ENCODE measurements at regions not wholly inside any gene's neighbourhood (a gene's known extent, or its start where the extent isn't known, plus 50 kb on each side); places are given as distances from the start of the nearest gene placed in this dataset.

DNA sequence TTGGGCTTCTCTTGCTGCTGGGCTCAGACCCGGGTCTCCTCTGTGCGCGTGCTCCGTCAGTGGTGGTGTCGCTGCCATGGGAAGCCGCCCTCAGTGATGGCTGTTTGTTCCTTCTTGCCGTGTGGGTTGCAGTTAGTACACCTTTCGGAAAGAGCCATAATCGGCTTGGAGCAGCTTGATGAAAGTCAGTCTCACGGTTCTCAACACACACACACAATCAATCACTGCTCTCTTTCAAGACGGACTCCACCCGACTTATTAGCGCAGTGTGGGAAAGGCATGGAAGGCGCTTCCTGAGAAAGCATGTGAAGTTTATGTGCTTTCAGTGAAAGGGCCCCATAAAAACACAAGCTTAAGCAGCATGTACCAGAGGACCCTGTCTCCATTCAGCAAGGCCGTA, 64.1 kb downstream of the SOX11 start:
- TF ChIP-seq, protein P1, sequence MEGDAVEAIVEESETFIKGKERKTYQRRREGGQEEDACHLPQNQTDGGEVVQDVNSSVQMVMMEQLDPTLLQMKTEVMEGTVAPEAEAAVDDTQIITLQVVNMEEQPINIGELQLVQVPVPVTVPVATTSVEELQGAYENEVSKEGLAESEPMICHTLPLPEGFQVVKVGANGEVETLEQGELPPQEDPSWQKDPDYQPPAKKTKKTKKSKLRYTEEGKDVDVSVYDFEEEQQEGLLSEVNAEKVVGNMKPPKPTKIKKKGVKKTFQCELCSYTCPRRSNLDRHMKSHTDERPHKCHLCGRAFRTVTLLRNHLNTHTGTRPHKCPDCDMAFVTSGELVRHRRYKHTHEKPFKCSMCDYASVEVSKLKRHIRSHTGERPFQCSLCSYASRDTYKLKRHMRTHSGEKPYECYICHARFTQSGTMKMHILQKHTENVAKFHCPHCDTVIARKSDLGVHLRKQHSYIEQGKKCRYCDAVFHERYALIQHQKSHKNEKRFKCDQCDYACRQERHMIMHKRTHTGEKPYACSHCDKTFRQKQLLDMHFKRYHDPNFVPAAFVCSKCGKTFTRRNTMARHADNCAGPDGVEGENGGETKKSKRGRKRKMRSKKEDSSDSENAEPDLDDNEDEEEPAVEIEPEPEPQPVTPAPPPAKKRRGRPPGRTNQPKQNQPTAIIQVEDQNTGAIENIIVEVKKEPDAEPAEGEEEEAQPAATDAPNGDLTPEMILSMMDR (conservative IDR thresholded peaks at IDR 0.05) = no peak
- no peak for TF ChIP-seq EZH2 (IDR thresholded peaks at IDR 0.05; ENCODE audit: low read depth)

All from PC-9 (cell line).